Endodermal cell (in vitro differentiated cells): ENCODE measurements at regions not wholly inside any gene's neighbourhood (a gene's known extent, or its start where the extent isn't known, plus 50 kb on each side); places are given as distances from the start of the nearest gene placed in this dataset.

Source experiments
- DNase-seq: peaks from one replicate; pipeline ENCODE4 v3.0.0-alpha.2; 2017
- H3K27ac ChIP-seq: 2 replicates; pipeline ENCODE4 v1.5.1; 2013; ENCODE audit warnings: mild to moderate bottlenecking, low read depth, low read length, moderate library complexity
- H3K27me3 ChIP-seq: 2 replicates; pipeline ENCODE4 v1.6.1; 2013; ENCODE audit warnings: mild to moderate bottlenecking, low read length, moderate library complexity; ENCODE audit not compliant: insufficient read depth, control insufficient read depth, poor library complexity, severe bottlenecking
- H3K36me3 ChIP-seq: 2 replicates; pipeline ENCODE4 v1.7.0; 2013; ENCODE audit warnings: mild to moderate bottlenecking, low read length, moderate library complexity; ENCODE audit not compliant: control insufficient read depth, insufficient read depth
- H3K4me1 ChIP-seq: one replicate; pipeline ENCODE4 v1.7.0; 2013; ENCODE audit warnings: low read length; ENCODE audit not compliant: control insufficient read depth, insufficient read depth
- H3K4me3 ChIP-seq: 2 replicates; pipeline ENCODE4 v1.5.1; 2013; ENCODE audit warnings: mild to moderate bottlenecking, low read length, moderate library complexity
- H3K9ac ChIP-seq: 2 replicates; pipeline ENCODE4 v1.6.1; 2013; ENCODE audit warnings: mild to moderate bottlenecking, low read length, moderate library complexity; ENCODE audit not compliant: poor library complexity, severe bottlenecking; ENCODE audit errors: extremely low read depth
- H3K9me3 ChIP-seq: 2 replicates; pipeline ENCODE4 v1.6.1; 2013; ENCODE audit warnings: mild to moderate bottlenecking, low read length, moderate library complexity; ENCODE audit not compliant: control insufficient read depth
- H3K27ac Mint-ChIP-seq: 2 replicates; pipeline ENCODE4 v1.8.0; 2020; ENCODE audit warnings: mixed read lengths
- H3K27me3 Mint-ChIP-seq: 2 replicates; pipeline ENCODE4 v1.8.0; 2021; ENCODE audit warnings: mild to moderate bottlenecking, mixed read lengths; ENCODE audit not compliant: insufficient read depth
- H3K36me3 Mint-ChIP-seq: 2 replicates; pipeline ENCODE4 v1.8.0; 2020; ENCODE audit warnings: low read depth, mixed read lengths
- H3K4me1 Mint-ChIP-seq: 2 replicates; pipeline ENCODE4 v1.8.0; 2020; ENCODE audit warnings: mixed read lengths
- H3K4me3 Mint-ChIP-seq: 2 replicates; pipeline ENCODE4 v1.8.0; 2020; ENCODE audit warnings: mild to moderate bottlenecking, moderate library complexity, mixed read lengths
- H3K9me3 Mint-ChIP-seq: 2 replicates; pipeline ENCODE4 v1.8.0; 2020; ENCODE audit warnings: mild to moderate bottlenecking, mixed read lengths
- CTCF ChIP-seq: fragments of 200-600 bp; sonication (generic); conservative IDR thresholded peaks from 2 replicates; pipeline ENCODE4 v1.5.0; 2021; ENCODE audit warnings: antibody characterized with exemption, mild to moderate bottlenecking
- WGBS, 2 experiments: methylation state at CpG; one replicate each; pipeline versions ENCODE4 v1.1.5 to v1.1.7; 2013; ENCODE audit warnings: missing lambda C conversion rate in 2 of 2, mixed read lengths in 1 of 2; ENCODE audit not compliant: insufficient coverage in 1 of 2, insufficient read length in 1 of 2; 5-methylcytosine and 5-hydroxymethylcytosine counted together

GRCh38 chr5:110048491-110048890, 358.8 kb downstream of the MAN2A1 start:
- Histone ChIP-seq H3K27ac (no peak overlapping the region), H3K27me3 (no peaks in the 10 kb centered on the region), H3K36me3 (no peaks in the 10 kb centered on the region), H3K9ac (no peak overlapping the region), H3K4me3 (no peak overlapping the region), H3K9me3 (peaks cover 11% of the 10 kb centered on the region), H3K4me1 (peaks cover 4% of the 10 kb centered on the region)
- peaks cover 1% of the 10 kb centered on the region for H3K9me3 Mint-ChIP-seq
- TF ChIP-seq CTCF, result no peak
- no peak for DNase-seq
- H3K27ac Mint-ChIP-seq, result no peak overlapping the region
- no peak overlapping the region for H3K4me3 Mint-ChIP-seq
- peaks cover 15% of the 10 kb centered on the region for H3K4me1 Mint-ChIP-seq
- peaks cover 8% of the 10 kb centered on the region for H3K27me3 Mint-ChIP-seq
- 80% methylated on average over 2 of the region's 2 CpGs for whole genome bisulfite sequencing, 2 experiments
- no peaks in the 10 kb centered on the region for H3K36me3 Mint-ChIP-seq

- peaks cover 4% of the 10 kb centered on the region for H3K4me1 ChIP-seq
- H3K4me3 Mint-ChIP-seq, result no peak overlapping the region
- H3K4me3 ChIP-seq, result no peak overlapping the region
- peaks cover 15% of the 10 kb centered on the region for H3K4me1 Mint-ChIP-seq
- H3K27ac Mint-ChIP-seq, result no peak overlapping the region
- H3K9me3 Mint-ChIP-seq, result no peaks in the 10 kb centered on the region
- no peak overlapping the region for H3K9ac ChIP-seq
- peaks cover 7% of the 10 kb centered on the region for H3K27me3 Mint-ChIP-seq
- H3K9me3 ChIP-seq, result peaks cover 3% of the 10 kb centered on the region
- no peaks in the 10 kb centered on the region for H3K27me3 ChIP-seq
- TF ChIP-seq CTCF, result no peak
- H3K36me3 Mint-ChIP-seq, result no peaks in the 10 kb centered on the region
- H3K36me3 ChIP-seq, result no peaks in the 10 kb centered on the region
- 90 to 97% methylated on average over 2 of the region's 2 CpGs for WGBS, 2 experiments
- no peak overlapping the region for H3K27ac ChIP-seq
- no peak for DNase-seq
Measured at GRCh38 chr5:110049816-110050215, 360.1 kb downstream of the MAN2A1 start.

DNA sequence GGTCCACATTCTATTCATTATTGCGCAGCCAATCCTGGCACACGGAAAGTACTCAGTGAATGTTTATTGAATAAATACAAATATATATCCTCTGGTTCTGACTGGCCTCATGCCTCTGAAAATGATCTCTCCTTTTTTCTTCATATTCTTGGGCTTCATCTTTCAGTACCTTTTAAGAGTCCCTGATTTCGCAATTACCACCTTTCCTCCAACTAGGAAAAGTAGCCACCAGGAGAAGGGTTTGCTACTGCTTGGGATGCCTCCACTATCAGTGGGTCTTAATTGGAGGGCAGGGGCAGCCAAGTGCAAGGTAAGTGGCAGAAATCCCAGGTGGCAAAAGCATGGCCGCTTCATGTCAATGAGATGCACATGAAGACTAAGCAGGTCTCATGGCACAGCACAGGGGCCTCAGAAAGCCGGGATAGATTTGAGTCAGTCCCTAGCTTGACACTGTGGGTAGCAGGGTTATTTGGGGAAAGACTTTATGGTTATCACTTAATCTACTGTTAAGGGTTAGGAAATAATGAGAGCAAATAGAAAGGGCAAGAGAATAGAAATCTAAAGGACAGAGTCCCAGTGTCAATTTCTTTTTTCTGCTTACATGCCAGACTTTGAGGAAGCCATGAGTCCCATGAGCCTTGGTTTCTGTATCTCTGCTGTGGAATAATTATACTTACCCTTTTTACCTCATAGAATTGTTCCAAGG, 361.1 kb downstream of the MAN2A1 start:
- peaks cover 4% of the 10 kb centered on the region for H3K4me1 ChIP-seq
- H3K27me3 Mint-ChIP-seq, result peaks cover 7% of the 10 kb centered on the region
- H3K4me3 Mint-ChIP-seq, result no peak overlapping the region
- no peak for TF ChIP-seq CTCF
- H3K4me1 Mint-ChIP-seq, result peaks cover 15% of the 10 kb centered on the region
- no peak overlapping the region for H3K9ac ChIP-seq
- H3K9me3 Mint-ChIP-seq, result no peaks in the 10 kb centered on the region
- H3K27ac ChIP-seq, result no peak overlapping the region
- H3K4me3 ChIP-seq, result no peak overlapping the region
- no peaks in the 10 kb centered on the region for H3K36me3 Mint-ChIP-seq
- H3K27ac Mint-ChIP-seq, result no peak overlapping the region
- H3K27me3 ChIP-seq, result no peaks in the 10 kb centered on the region
- H3K36me3 ChIP-seq, result no peaks in the 10 kb centered on the region
- no peaks in the 10 kb centered on the region for H3K9me3 ChIP-seq
- DNase-seq, result no peak
- 94 to 96% methylated on average over 2 to 5 of the region's 5 CpGs for WGBS, 2 experiments
